ENCODE measurements at regions not wholly inside any gene's neighbourhood (a gene's known extent, or its start where the extent isn't known, plus 50 kb on each side); places are given as distances from the start of the nearest gene placed in this dataset.

DNA sequence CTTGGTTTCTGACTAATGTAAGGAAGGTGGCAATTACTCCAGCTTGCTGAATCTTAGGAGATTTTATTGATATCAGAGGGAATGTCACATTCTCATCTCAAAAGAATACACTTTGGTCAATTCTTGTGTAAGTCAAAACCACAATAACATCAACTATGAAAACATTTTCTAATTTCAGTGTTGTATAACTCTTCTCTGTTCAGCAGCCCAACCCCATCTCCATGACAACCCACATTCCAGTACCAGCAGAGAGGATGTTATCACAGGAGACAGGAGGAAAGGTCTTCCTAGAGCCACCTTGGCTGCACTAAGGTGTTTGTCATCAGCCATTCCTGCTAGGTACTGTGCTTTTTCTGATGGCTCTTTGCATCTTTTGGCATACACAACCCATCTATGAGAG is 529.1 kb upstream of the BRINP1 start:
- TF ChIP-seq, protein P1, sequence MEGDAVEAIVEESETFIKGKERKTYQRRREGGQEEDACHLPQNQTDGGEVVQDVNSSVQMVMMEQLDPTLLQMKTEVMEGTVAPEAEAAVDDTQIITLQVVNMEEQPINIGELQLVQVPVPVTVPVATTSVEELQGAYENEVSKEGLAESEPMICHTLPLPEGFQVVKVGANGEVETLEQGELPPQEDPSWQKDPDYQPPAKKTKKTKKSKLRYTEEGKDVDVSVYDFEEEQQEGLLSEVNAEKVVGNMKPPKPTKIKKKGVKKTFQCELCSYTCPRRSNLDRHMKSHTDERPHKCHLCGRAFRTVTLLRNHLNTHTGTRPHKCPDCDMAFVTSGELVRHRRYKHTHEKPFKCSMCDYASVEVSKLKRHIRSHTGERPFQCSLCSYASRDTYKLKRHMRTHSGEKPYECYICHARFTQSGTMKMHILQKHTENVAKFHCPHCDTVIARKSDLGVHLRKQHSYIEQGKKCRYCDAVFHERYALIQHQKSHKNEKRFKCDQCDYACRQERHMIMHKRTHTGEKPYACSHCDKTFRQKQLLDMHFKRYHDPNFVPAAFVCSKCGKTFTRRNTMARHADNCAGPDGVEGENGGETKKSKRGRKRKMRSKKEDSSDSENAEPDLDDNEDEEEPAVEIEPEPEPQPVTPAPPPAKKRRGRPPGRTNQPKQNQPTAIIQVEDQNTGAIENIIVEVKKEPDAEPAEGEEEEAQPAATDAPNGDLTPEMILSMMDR (IDR thresholded peaks at IDR 0.05; ENCODE audit: low read depth, low read length, missing input control) = no peak
- TF ChIP-seq HNF4G (IDR thresholded peaks at IDR 0.05) (no peak), JUND (IDR thresholded peaks at IDR 0.05) (no peak), RAD21 (IDR thresholded peaks at IDR 0.05) (no peak), YY1 (IDR thresholded peaks at IDR 0.05) (no peak), GABPA (IDR thresholded peaks at IDR 0.05 in 1 of 2, conservative IDR thresholded peaks at IDR 0.05 in 1 of 2) (no peak), RXRA (IDR thresholded peaks at IDR 0.05) (no peak), SP1 (IDR thresholded peaks at IDR 0.05) (no peak), EGR1 (IDR thresholded peaks at IDR 0.05; ENCODE audit: low read depth in 2 of 2) (no peak), TAF1 (conservative IDR thresholded peaks at IDR 0.05) (no peak)
- TF ChIP-seq, protein P2, sequence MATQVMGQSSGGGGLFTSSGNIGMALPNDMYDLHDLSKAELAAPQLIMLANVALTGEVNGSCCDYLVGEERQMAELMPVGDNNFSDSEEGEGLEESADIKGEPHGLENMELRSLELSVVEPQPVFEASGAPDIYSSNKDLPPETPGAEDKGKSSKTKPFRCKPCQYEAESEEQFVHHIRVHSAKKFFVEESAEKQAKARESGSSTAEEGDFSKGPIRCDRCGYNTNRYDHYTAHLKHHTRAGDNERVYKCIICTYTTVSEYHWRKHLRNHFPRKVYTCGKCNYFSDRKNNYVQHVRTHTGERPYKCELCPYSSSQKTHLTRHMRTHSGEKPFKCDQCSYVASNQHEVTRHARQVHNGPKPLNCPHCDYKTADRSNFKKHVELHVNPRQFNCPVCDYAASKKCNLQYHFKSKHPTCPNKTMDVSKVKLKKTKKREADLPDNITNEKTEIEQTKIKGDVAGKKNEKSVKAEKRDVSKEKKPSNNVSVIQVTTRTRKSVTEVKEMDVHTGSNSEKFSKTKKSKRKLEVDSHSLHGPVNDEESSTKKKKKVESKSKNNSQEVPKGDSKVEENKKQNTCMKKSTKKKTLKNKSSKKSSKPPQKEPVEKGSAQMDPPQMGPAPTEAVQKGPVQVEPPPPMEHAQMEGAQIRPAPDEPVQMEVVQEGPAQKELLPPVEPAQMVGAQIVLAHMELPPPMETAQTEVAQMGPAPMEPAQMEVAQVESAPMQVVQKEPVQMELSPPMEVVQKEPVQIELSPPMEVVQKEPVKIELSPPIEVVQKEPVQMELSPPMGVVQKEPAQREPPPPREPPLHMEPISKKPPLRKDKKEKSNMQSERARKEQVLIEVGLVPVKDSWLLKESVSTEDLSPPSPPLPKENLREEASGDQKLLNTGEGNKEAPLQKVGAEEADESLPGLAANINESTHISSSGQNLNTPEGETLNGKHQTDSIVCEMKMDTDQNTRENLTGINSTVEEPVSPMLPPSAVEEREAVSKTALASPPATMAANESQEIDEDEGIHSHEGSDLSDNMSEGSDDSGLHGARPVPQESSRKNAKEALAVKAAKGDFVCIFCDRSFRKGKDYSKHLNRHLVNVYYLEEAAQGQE (IDR thresholded peaks at IDR 0.05) = no peak
- TF ChIP-seq, protein P3, sequence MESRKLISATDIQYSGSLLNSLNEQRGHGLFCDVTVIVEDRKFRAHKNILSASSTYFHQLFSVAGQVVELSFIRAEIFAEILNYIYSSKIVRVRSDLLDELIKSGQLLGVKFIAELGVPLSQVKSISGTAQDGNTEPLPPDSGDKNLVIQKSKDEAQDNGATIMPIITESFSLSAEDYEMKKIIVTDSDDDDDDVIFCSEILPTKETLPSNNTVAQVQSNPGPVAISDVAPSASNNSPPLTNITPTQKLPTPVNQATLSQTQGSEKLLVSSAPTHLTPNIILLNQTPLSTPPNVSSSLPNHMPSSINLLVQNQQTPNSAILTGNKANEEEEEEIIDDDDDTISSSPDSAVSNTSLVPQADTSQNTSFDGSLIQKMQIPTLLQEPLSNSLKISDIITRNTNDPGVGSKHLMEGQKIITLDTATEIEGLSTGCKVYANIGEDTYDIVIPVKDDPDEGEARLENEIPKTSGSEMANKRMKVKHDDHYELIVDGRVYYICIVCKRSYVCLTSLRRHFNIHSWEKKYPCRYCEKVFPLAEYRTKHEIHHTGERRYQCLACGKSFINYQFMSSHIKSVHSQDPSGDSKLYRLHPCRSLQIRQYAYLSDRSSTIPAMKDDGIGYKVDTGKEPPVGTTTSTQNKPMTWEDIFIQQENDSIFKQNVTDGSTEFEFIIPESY (IDR thresholded peaks at IDR 0.05) = no peak
- TF ChIP-seq, protein P4, sequence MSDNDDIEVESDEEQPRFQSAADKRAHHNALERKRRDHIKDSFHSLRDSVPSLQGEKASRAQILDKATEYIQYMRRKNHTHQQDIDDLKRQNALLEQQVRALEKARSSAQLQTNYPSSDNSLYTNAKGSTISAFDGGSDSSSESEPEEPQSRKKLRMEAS (IDR thresholded peaks at IDR 0.05) = no peak

All from liver (tissue), 3 donors.